ENCODE measurements at regions not wholly inside any gene's neighbourhood (a gene's known extent, or its start where the extent isn't known, plus 50 kb on each side); places are given as distances from the start of the nearest gene placed in this dataset.

GRCh38 chr2:161101406-161101805 is 58.8 kb upstream of the TANK start:
- no peak for DNase-seq (ENCODE audit: low read depth, low spot score)
- ChIA-PET POLR2A (interaction anchor here (0.6 kb wide), 1 partner anchor 1635 kb away, joined by 3 read pairs; no protein-coding TSS in a partner anchor), CTCF (no interaction called here)
- Histone ChIP-seq H3K27ac (ENCODE audit: low read length) (no peak overlapping the region), H3K27me3 (ENCODE audit: control insufficient read depth, insufficient read depth, low read length) (no peaks in the 10 kb centered on the region), H3K4me1 (ENCODE audit: control insufficient read depth, insufficient read depth, low read length) (peaks cover 9% of the 10 kb centered on the region), H3K9me3 (ENCODE audit: control insufficient read depth, insufficient read depth, low read depth, low read length) (no peaks in the 10 kb centered on the region), H3K4me3 (ENCODE audit: low read depth in 2 of 2, low read length in 2 of 2) (no peak overlapping the region), H3K36me3 (ENCODE audit: control insufficient read depth, insufficient read depth, low read length) (no peaks in the 10 kb centered on the region)
- intact Hi-C loops (cut with micrococcal nuclease; ENCODE audit: unreplicated experiment) (no loop called here), in situ Hi-C loops (cut with HindIII; ENCODE audit: low pct_unique_long_range_greater_than_20kb, low sequenced_read_pairs) (no loop called here)
- no peak for TF ChIP-seq SIN3A (IDR thresholded peaks at IDR 0.05; ENCODE audit: borderline replicate concordance, insufficient read depth, low read depth, low read length)
- TF ChIP-seq REST (IDR thresholded peaks at IDR 0.05; ENCODE audit: insufficient read depth in 1 of 2, low read depth in 2 of 2, low read length in 1 of 2), result no peak
- no peak for TF ChIP-seq CTCF (IDR thresholded peaks at IDR 0.05)
- no peak for TF ChIP-seq POLR2AphosphoS5 (IDR thresholded peaks at IDR 0.05; ENCODE audit: low read depth, low read length)
- TF ChIP-seq TCF7L2 (IDR thresholded peaks at IDR 0.05; ENCODE audit: low read depth, low read length), result no peak
- ATAC-seq, result no peak
- no TSS peak for BruUV-seq (replicated peaks)

GRCh38 chr2:161102770-161103450 is 57.3 kb upstream of the TANK start:
- intact Hi-C loops (cut with micrococcal nuclease; ENCODE audit: unreplicated experiment), result no loop called here
- DNase-seq (ENCODE audit: low read depth, low spot score), result no peak

GRCh38 chr2:161103451-161103831 is 56.8 kb upstream of the TANK start:
- H3K27ac ChIP-seq (ENCODE audit: low read length), result no peak overlapping the region

More at GRCh38 chr2:161102770-161103450, 57.3 kb upstream of the TANK start:
- no peaks in the 10 kb centered on the region for H3K9me3 ChIP-seq (ENCODE audit: control insufficient read depth, insufficient read depth, low read depth, low read length)
- no peaks in the 10 kb centered on the region for H3K27me3 ChIP-seq (ENCODE audit: control insufficient read depth, insufficient read depth, low read length)
- TF ChIP-seq SIN3A (IDR thresholded peaks at IDR 0.05; ENCODE audit: borderline replicate concordance, insufficient read depth, low read depth, low read length), result no peak
- H3K4me3 ChIP-seq (ENCODE audit: low read depth in 2 of 2, low read length in 2 of 2), result no peak overlapping the region
- no peak overlapping the region for H3K27ac ChIP-seq (ENCODE audit: low read length)
- H3K4me1 ChIP-seq (ENCODE audit: control insufficient read depth, insufficient read depth, low read length), result peaks cover 9% of the 10 kb centered on the region
- in situ Hi-C loops (cut with HindIII; ENCODE audit: low pct_unique_long_range_greater_than_20kb, low sequenced_read_pairs), result no loop called here
- no peaks in the 10 kb centered on the region for H3K36me3 ChIP-seq (ENCODE audit: control insufficient read depth, insufficient read depth, low read length)
- BruUV-seq (replicated peaks), result no TSS peak
- ChIA-PET CTCF (no interaction called here), POLR2A (no interaction called here)
- no peak for ATAC-seq

More at GRCh38 chr2:161103451-161103831, 56.8 kb upstream of the TANK start:
- no peaks in the 10 kb centered on the region for H3K27me3 ChIP-seq (ENCODE audit: control insufficient read depth, insufficient read depth, low read length)
- in situ Hi-C loops (cut with HindIII; ENCODE audit: low pct_unique_long_range_greater_than_20kb, low sequenced_read_pairs) (no loop called here), intact Hi-C loops (cut with micrococcal nuclease; ENCODE audit: unreplicated experiment) (no loop called here)
- no peaks in the 10 kb centered on the region for H3K36me3 ChIP-seq (ENCODE audit: control insufficient read depth, insufficient read depth, low read length)
- DNase-seq (ENCODE audit: low read depth, low spot score) (no peak), ATAC-seq (no peak)
- CTCF ChIA-PET, result no interaction called here
- no peak overlapping the region for H3K4me3 ChIP-seq (ENCODE audit: low read depth in 2 of 2, low read length in 2 of 2)
- peaks cover 9% of the 10 kb centered on the region for H3K4me1 ChIP-seq (ENCODE audit: control insufficient read depth, insufficient read depth, low read length)
- no TSS peak for BruUV-seq (replicated peaks)
- TF ChIP-seq TCF7L2 (IDR thresholded peaks at IDR 0.05; ENCODE audit: low read depth, low read length) (no peak), REST (IDR thresholded peaks at IDR 0.05; ENCODE audit: insufficient read depth in 1 of 2, low read depth in 2 of 2, low read length in 1 of 2) (no peak), CTCF (IDR thresholded peaks at IDR 0.05) (no peak), SIN3A (IDR thresholded peaks at IDR 0.05; ENCODE audit: borderline replicate concordance, insufficient read depth, low read depth, low read length) (no peak), POLR2AphosphoS5 (IDR thresholded peaks at IDR 0.05; ENCODE audit: low read depth, low read length) (no peak)
- H3K9me3 ChIP-seq (ENCODE audit: control insufficient read depth, insufficient read depth, low read depth, low read length), result no peaks in the 10 kb centered on the region
- POLR2A ChIA-PET, result no interaction called here

Data from Panc1 (cell line).